ENCODE measurements at regions not wholly inside any gene's neighbourhood (a gene's known extent, or its start where the extent isn't known, plus 50 kb on each side); places are given as distances from the start of the nearest gene placed in this dataset.

DNA sequence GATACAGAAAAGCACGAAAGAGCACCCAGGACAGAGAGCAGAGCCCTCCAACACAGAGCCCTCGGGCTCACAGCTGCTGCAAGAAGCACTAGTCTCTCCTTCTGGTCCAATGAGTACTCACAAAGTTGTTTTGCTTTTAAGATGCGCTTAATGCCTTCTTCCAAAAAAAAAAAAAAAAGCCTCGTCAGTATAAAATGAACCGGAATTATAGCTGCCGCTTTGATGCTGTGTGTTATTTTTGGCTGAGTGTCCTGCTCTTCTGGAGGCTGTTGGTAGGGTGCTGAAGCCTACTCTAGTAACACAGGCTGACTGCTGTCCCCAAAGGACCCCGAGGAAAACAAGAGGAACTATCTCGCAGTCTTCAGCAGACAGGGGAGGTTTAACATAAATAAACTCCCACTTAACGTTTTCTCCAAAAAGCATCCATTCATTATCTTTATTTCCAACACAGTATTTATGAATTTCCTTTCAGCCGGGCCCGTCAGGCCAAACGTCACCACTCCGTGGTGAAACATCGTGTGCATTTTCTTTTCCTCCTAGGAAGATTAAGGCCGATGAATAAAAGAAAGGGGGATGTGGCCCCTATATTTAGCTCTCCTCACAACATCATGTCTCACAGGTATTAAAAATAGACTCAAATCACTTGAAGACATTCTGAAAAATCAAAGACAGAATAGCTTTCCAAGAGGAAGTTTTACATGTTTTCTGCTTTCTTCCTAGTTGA, 213.7 kb upstream of the PPARGC1A start:
- no peak for DNase-seq (ENCODE audit: low read depth)

- DNase-seq (ENCODE audit: low read depth): no peak
These were observed 212.8 kb upstream of the PPARGC1A start for GRCh38 chr4:24102621-24103020.

DNA sequence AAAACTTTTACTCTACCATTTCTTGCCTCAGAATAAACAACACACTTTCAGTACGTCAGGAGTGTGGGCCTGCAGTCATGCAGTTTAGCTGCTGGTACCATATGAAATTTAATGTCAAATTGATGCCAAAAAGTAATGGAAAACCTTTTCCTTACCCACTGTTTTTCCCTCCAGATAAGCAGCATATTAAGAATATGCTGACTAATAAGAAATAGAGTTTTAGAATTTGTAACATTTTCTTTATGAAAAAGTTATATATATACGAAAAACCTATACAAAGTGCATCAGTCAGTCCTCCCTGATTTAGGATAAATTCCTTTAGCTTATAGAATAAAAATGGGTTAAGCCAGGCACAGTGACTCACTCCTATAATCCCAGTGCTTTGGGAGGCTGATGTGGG, 206.8 kb upstream of the PPARGC1A start:
- DNase-seq (ENCODE audit: low read depth): no peak

GRCh38 chr4:24094726-24095125, 204.9 kb upstream of the PPARGC1A start:
- DNase-seq (ENCODE audit: low read depth): no peak

GRCh38 chr4:24093446-24093845, 203.6 kb upstream of the PPARGC1A start:
- DNase-seq (ENCODE audit: low read depth): no peak

- DNase-seq (ENCODE audit: low read depth): no peak
These were observed 201.9 kb upstream of the PPARGC1A start for GRCh38 chr4:24091639-24092233.

GRCh38 chr4:24089851-24090534, 200.1 kb upstream of the PPARGC1A start:
- no peak for DNase-seq (ENCODE audit: low read depth)

DNA sequence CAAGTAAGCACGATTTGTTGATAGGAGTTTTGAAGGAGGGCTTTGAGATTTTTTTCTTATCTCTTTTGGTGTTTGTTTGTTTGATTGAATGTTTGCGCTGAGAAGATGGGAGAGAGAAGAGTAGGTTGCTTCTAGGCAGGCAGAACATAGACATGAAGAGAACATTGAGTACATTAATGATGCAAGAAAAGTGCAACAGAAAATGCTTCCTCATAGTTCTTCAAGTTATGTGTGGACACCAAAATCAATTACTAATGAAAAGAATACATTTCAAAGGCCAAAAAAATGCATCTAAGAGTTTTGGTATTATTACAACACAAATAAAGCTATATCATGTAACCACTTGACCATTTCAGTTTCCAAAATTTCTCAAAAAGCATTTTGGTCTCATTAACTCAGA, 191.0 kb upstream of the PPARGC1A start:
- DNase-seq (ENCODE audit: low read depth): no peak

- DNase-seq (ENCODE audit: low read depth): no peak
These were observed 188.6 kb upstream of the PPARGC1A start for GRCh38 chr4:24078347-24078962.

DNA sequence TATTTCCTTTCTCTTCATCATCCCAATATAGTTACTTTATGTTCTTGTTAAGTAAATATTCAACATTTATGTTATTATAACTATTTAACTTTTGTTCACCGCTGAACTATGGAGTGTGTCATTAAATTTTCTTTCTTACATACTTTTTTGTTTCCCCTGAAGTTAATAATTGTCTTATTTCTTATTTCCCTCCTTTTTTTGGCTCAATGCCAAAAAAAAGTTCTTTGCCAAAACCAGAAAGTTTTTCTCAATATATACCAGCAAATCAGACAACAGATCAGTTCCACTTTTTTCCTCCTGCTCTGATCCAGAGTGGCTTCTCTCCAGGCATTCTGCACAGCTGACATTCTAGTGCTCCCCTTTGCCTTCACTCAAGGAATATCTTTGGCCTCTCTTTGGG, 187.0 kb upstream of the PPARGC1A start:
- DNase-seq (ENCODE audit: low read depth): no peak

DNA sequence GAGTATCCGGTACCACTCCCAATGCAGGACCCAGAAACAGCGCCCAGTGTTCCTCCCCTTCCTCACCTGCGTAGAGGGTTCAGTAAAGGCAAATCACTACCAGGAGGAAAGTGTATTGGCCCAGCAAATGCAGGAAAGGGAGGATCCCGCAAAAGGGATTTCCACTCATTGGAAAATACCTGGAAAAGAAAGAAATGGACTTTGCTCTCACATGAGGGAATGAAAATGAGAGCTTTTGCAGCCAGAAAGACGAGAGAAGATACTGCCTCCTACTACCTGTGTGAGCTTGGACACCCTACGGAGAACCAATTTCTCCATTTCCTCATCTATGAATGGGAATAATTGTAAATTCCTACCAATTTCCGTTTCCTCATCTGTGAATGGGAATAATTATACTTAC, 184.1 kb upstream of the PPARGC1A start:
- no peak for DNase-seq (ENCODE audit: low read depth)

- DNase-seq (ENCODE audit: low read depth): no peak
These were observed 181.9 kb upstream of the PPARGC1A start for GRCh38 chr4:24071612-24072372.

- DNase-seq (ENCODE audit: low read depth): peak; percentile 36
These were observed 180.3 kb upstream of the PPARGC1A start for GRCh38 chr4:24070117-24070516.

DNA sequence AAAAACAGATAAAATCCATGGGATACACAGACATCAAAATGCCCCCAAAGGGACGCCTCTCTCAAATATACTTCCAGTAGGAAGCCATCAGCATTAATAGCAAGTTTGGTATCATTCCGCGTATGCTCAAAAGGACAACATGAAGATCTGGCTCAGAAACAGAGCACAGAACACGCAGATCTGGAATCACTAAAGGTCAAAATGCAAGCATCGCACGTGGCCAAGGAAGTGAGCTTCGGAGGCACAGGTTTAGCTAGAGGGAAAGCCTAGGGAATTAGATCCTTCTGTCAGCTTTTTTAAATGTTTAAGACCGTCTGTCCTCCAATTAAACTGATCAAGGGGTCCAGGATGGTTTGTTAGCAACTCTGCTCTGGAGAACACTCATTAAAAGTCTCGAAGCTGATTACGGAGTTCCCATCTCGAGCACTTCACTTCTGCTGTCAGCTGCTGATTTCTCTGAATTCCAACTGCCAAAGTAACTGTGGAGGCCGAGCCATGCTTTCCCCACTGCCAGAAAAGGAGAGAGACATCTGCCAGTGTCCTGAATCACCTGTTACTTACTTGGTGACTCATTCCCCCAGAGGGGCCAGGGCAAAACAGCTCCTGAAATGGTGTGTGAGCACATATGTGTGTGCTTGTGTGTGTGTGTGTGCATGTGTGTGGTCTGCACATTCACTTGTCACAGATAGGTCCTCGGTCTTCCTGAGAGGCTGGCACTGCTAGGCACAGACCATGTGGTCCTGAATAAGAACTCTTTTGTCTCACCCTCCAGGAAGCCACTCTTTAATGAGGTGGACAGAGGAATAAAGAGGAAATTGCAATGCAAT, 177.7 kb upstream of the PPARGC1A start:
- DNase-seq (ENCODE audit: low read depth): no peak

GRCh38 chr4:24065974-24066373, 176.1 kb upstream of the PPARGC1A start:
- DNase-seq (ENCODE audit: low read depth): no peak

DNA sequence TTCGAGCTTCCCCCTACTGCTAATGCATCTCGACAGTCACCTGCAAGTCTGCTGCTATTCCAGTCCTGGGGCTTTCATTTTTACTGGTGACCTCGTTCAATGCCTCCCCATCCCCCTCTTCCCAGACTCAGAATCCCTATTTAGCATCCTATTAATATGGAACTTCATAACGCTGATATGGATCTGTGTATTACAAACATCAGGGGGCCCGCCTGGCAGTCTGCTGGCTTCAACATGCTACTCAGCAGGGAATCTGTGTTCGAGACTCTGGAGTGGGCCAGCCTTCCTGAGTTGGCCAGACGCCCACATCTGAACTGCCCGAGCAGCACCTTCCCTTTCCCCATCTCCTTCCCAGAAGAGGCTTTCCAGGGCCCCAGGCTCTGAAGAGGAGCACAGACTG, 173.9 kb upstream of the PPARGC1A start:
- no peak for DNase-seq (ENCODE audit: low read depth)

DNA sequence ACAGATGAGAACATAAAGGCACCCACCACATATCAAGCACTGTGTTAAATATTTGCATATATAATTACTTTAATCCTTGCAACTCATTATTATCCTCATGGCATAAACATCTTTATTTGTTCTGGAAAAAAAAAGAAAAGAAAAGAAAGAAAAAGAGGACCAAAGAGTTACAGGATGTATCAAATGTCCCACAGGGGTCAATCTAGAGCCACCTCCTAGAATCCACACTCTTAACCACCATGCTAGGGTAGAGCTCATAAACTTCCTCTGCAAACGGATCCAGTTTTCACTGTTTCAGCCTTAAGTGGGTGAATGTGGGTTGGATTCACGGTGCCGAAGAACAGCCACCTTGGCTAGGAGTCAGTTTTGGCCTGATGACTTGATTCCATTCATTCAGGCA, 171.1 kb upstream of the PPARGC1A start:
- no peak for DNase-seq (ENCODE audit: low read depth)

DNA sequence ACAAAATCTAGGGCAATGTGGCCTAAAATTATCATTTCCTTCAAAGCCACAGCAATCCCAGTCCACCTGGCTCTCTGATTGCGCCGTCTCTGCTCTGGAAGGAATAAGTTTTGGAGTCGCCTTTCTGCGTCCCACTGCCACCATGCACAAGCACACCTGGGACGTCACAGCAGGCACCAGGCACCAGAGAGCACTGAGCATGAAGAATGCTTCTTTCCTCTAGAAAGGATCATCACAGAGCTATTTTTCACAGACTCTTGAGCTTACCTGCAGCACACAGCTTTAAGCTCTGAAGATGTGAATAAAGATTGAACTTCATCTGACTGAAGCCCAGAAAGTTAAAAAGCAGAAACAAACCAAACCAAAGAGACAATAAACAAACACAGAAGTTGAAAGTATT, 170.0 kb upstream of the PPARGC1A start:
- no peak for DNase-seq (ENCODE audit: low read depth)

DNA sequence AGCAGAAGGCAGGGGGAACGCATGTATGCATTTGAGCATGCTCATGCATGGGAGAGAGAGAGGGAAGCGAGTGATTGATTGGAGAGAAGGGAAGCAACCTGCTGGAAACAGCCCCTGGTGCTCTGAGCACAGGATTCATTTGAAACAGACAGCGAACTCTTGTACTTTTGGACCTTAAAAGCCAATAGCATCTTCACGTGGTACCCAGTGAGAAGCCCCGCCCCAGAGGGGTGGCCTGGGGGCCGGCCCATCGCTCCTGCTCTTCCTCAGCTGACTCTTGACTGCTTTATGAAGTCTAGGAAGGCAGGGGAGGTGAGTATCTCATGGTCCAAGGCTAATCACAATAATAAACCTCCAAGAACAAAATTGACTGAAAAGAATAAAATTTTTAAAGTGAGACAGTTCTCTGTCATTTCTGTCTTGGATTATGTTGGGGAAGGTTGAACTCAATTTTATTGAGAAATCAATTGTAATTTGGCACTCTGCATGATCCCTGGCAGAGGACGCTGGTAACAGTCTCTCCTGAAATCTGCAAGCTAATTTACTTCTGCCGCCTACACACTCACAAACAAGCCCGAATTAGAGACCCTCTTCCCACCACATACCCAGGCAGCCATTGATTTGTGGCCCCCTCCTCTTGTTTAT, 168.2 kb upstream of the PPARGC1A start:
- no peak for DNase-seq (ENCODE audit: low read depth)

DNA sequence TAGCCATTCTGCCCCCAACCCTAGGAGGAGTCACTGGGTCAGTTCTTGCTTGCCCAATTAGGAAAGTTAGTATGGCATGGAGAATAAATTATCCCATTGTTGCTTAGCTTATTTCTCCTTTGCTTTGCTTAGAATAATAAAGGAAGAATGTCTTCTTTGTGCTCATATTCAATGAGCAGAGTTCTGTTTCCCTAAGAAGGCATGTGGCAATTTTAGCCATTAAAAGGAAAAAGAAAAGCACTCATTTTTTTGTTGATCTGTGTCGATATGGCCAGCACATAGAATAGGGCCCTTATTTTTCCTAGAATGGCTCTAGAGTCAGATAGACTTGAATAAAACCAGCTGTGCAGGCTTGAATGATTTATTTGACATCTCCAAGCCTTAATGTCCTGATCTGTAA, 166.4 kb upstream of the PPARGC1A start:
- no peak for DNase-seq (ENCODE audit: low read depth)

DNA sequence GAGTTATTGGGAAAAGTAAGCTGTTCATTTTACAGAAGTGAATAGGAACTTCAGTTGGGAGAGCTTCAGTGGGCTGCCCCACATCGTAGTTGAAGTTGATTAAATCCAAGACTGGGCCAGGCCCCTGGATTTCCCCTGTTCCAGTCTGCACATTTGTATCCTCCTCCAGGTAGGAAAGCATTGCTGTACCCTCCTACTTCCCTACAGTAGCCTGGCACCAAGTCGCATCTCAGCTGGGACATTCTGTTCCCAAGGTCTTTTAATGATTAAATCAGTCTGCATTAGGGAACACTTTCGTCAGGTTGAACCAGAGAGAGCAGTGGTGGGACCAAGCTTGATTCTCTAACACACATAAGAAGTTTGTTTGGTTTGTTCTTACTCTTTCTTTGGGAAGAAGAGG, 165.8 kb upstream of the PPARGC1A start:
- no peak for DNase-seq (ENCODE audit: low read depth)
